CD14-positive monocyte (primary cell): ENCODE measurements at regions not wholly inside any gene's neighbourhood (a gene's known extent, or its start where the extent isn't known, plus 50 kb on each side); places are given as distances from the start of the nearest gene placed in this dataset.
A peak's percentile ranks its signal among the peaks of the same experiment; 100 is the strongest.

Source experiments
- DNase-seq, 3 donors: peaks; one replicate each; pipeline ENCODE4 v3.0.0-alpha.2; 2011 to 2022
- H2AFZ ChIP-seq: 2 replicates; pipeline ENCODE4 v1.6.0; 2012; ENCODE audit warnings: mild to moderate bottlenecking, low read depth, low read length, inconsistent platforms; ENCODE audit not compliant: insufficient read depth, poor library complexity, severe bottlenecking
- H3K27ac ChIP-seq, 2 donors: 1 replicate in 1 of 2; 2 replicates in 1 of 2; pipeline ENCODE4 v1.5.1; 2012 to 2013; ENCODE audit warnings: low read length in 2 of 2, control low read depth in 1 of 2, inconsistent platforms in 1 of 2, low read depth in 1 of 2, mild to moderate bottlenecking in 1 of 2
- H3K27me3 ChIP-seq, 2 donors: one replicate each; pipeline versions ENCODE4 v1.6.0 to v1.6.1; 2011 to 2013; ENCODE audit warnings: low read length in 2 of 2; ENCODE audit not compliant: control insufficient read depth in 2 of 2, insufficient read depth in 2 of 2
- H3K36me3 ChIP-seq, 2 donors: replicated peaks in 1 of 2; 1 replicate in 1 of 2; 2 replicates in 1 of 2; pipeline versions ENCODE4 v1.5.1 to v1.6.1; 2012 to 2013; ENCODE audit warnings: low read length in 2 of 2, control low read depth in 1 of 2, inconsistent platforms in 1 of 2, mild to moderate bottlenecking in 1 of 2; ENCODE audit not compliant: insufficient read depth in 2 of 2, control insufficient read depth in 1 of 2
- H3K4me1 ChIP-seq, 2 donors: 1 replicate in 1 of 2; 2 replicates in 1 of 2; pipeline versions ENCODE4 v1.5.1 to v1.6.1; 2012 to 2013; ENCODE audit warnings: low read length in 2 of 2, control low read depth in 1 of 2, inconsistent platforms in 1 of 2, mild to moderate bottlenecking in 1 of 2, moderate library complexity in 1 of 2; ENCODE audit not compliant: insufficient read depth in 2 of 2, control insufficient read depth in 1 of 2
- H3K4me2 ChIP-seq: replicated peaks from 2 replicates; pipeline ENCODE3; 2012; ENCODE audit warnings: low read length, moderate library complexity, mild to moderate bottlenecking; ENCODE audit not compliant: poor library complexity, severe bottlenecking; ENCODE audit errors: extremely low read depth
- H3K4me3 ChIP-seq, 3 experiments: fragments of 200-600 bp in 1 of 3; sonication (generic) in 1 of 3; replicated peaks in 1 of 3; 1 replicate in 2 of 3; 2 replicates in 1 of 3; pipeline ENCODE4 v1.5.1; 2011 to 2013; ENCODE audit warnings: low read length in 3 of 3, mild to moderate bottlenecking in 3 of 3, control low read depth in 2 of 3, low read depth in 2 of 3, inconsistent platforms in 1 of 3, moderate library complexity in 1 of 3
- H3K79me2 ChIP-seq: 2 replicates; pipeline ENCODE4 v1.6.0; 2012; ENCODE audit warnings: mild to moderate bottlenecking, control low read depth, inconsistent platforms, low read length, moderate library complexity; ENCODE audit not compliant: insufficient read depth
- H3K9ac ChIP-seq: 2 replicates; pipeline ENCODE4 v1.6.0; 2017; ENCODE audit warnings: low read length, mild to moderate bottlenecking; ENCODE audit not compliant: insufficient read depth, poor library complexity, severe bottlenecking
- H3K9me3 ChIP-seq, 2 donors: replicated peaks in 1 of 2; 1 replicate in 1 of 2; 2 replicates in 1 of 2; pipeline versions ENCODE4 v1.5.1 to v1.6.1; 2012 to 2013; ENCODE audit warnings: low read length in 2 of 2, control low read depth in 1 of 2; ENCODE audit not compliant: control insufficient read depth in 1 of 2, insufficient read depth in 1 of 2
- H4K20me1 ChIP-seq: 2 replicates; pipeline ENCODE4 v1.6.0; 2012; ENCODE audit warnings: mild to moderate bottlenecking, low read length, control low read depth, moderate library complexity; ENCODE audit not compliant: insufficient read depth
- H3K27ac Mint-ChIP-seq, 7 donors: one replicate each; pipeline ENCODE4 v1.8.0; 2020; ENCODE audit warnings: mild to moderate bottlenecking in 7 of 7, mixed read lengths in 7 of 7, moderate library complexity in 6 of 7, inconsistent platforms in 2 of 7
- H3K27me3 Mint-ChIP-seq, 3 donors: one replicate each; pipeline ENCODE4 v1.8.0; 2021 to 2022; ENCODE audit warnings: low read depth in 3 of 3, mild to moderate bottlenecking in 3 of 3, mixed read lengths in 3 of 3, moderate library complexity in 3 of 3, inconsistent platforms in 1 of 3
- H3K36me3 Mint-ChIP-seq, 2 donors: one replicate each; pipeline ENCODE4 v1.8.0; 2020; ENCODE audit warnings: mixed read lengths in 2 of 2, inconsistent platforms in 1 of 2, mild to moderate bottlenecking in 1 of 2
- H3K4me1 Mint-ChIP-seq: one replicate; pipeline ENCODE4 v1.8.0; 2020; ENCODE audit warnings: mild to moderate bottlenecking, mixed read lengths
- H3K4me3 Mint-ChIP-seq, 2 donors: one replicate each; pipeline ENCODE4 v1.8.0; 2020; ENCODE audit warnings: mild to moderate bottlenecking in 2 of 2, mixed read lengths in 2 of 2, moderate library complexity in 1 of 2
- H3K9me3 Mint-ChIP-seq, 7 donors: one replicate each; pipeline ENCODE4 v1.8.0; 2020 to 2022; ENCODE audit warnings: mixed read lengths in 7 of 7, mild to moderate bottlenecking in 6 of 7, moderate library complexity in 6 of 7, inconsistent platforms in 2 of 7
- CTCF ChIP-seq: fragments of 200-600 bp; IDR thresholded peaks from one replicate; pipeline ENCODE4 v1.8.0; 2022; ENCODE audit warnings: antibody characterized with exemption, mild to moderate bottlenecking
- WGBS: methylation state at CpG from one replicate; pipeline ENCODE4 v1.1.5; 2013; ENCODE audit warnings: missing lambda C conversion rate; ENCODE audit not compliant: insufficient coverage; 5-methylcytosine and 5-hydroxymethylcytosine counted together
- intact Hi-C, 2 donors: fragments of 100-400 bp; cut with micrococcal nuclease; formaldehyde crosslinking; loops; one replicate each; pipeline versions ENCODE4 v1.15.0 to v1.15.1; 2023

- WGBS, result 98% methylated on average over 11 of the region's 39 CpGs
- Mint-ChIP-seq H3K27me3 (peaks cover 0 to 10% (median 0%) of the 10 kb centered on the region in 3 donors), H3K27ac (peak overlapping the region in 1 of 7 donors; percentile 7), H3K4me3 (no peak overlapping the region), H3K9me3 (peaks cover 0 to 10% (median 4%) of the 10 kb centered on the region in 7 donors), H3K36me3 (no peaks in the 10 kb centered on the region), H3K4me1 (peaks cover 7% of the 10 kb centered on the region)
- Histone ChIP-seq H3K36me3 (no peaks in the 10 kb centered on the region), H3K4me1 (no peaks in the 10 kb centered on the region), H3K4me3 (no peak overlapping the region), H3K27ac (no peak overlapping the region), H4K20me1 (no peaks in the 10 kb centered on the region), H3K9me3 (peaks cover 0 to 4% of the 10 kb centered on the region in 2 donors), H3K9ac (no peak overlapping the region), H3K4me2 (no peak overlapping the region), H3K79me2 (no peaks in the 10 kb centered on the region), H3K27me3 (no peaks in the 10 kb centered on the region), H2AFZ (no peak overlapping the region)
- no peak for TF ChIP-seq CTCF
- DNase-seq, result no peak
- intact Hi-C loops, result no loop called here
Measured at GRCh38 chrX:112380541-112381278, 298.1 kb upstream of the TRPC5 start.

GRCh38 chrX:112377481-112377880, 294.9 kb upstream of the TRPC5 start:
- no peak for TF ChIP-seq CTCF
- H3K4me3 Mint-ChIP-seq, result no peak overlapping the region
- intact Hi-C loops, result no loop called here
- Histone ChIP-seq H3K9ac (no peak overlapping the region), H2AFZ (no peak overlapping the region), H3K4me1 (no peaks in the 10 kb centered on the region), H3K4me2 (no peak overlapping the region), H3K27me3 (no peaks in the 10 kb centered on the region), H4K20me1 (no peaks in the 10 kb centered on the region), H3K4me3 (no peak overlapping the region), H3K36me3 (no peaks in the 10 kb centered on the region), H3K27ac (no peak overlapping the region), H3K79me2 (no peaks in the 10 kb centered on the region), H3K9me3 (peaks cover 0 to 4% of the 10 kb centered on the region in 2 donors)
- peaks cover 1 to 10% (median 4%) of the 10 kb centered on the region in 7 donors for H3K9me3 Mint-ChIP-seq
- no CpG with 5 or more reads among the region's 3 CpGs for WGBS
- no peak overlapping the region for H3K27ac Mint-ChIP-seq
- DNase-seq, result no peak
- peaks cover 7% of the 10 kb centered on the region for H3K4me1 Mint-ChIP-seq
- peaks cover 0 to 12% (median 0%) of the 10 kb centered on the region in 3 donors for H3K27me3 Mint-ChIP-seq
- no peaks in the 10 kb centered on the region for H3K36me3 Mint-ChIP-seq
